Endodermal cell (in vitro differentiated cells): ENCODE measurements at regions not wholly inside any gene's neighbourhood (a gene's known extent, or its start where the extent isn't known, plus 50 kb on each side); places are given as distances from the start of the nearest gene placed in this dataset.

ENCODE experiments used
- DNase-seq: peaks from one replicate; pipeline ENCODE4 v3.0.0-alpha.2; 2017
- H3K27ac ChIP-seq: 2 replicates; pipeline ENCODE4 v1.5.1; 2013; ENCODE audit warnings: mild to moderate bottlenecking, low read depth, low read length, moderate library complexity
- H3K27me3 ChIP-seq: 2 replicates; pipeline ENCODE4 v1.6.1; 2013; ENCODE audit warnings: mild to moderate bottlenecking, low read length, moderate library complexity; ENCODE audit not compliant: insufficient read depth, control insufficient read depth, poor library complexity, severe bottlenecking
- H3K36me3 ChIP-seq: 2 replicates; pipeline ENCODE4 v1.7.0; 2013; ENCODE audit warnings: mild to moderate bottlenecking, low read length, moderate library complexity; ENCODE audit not compliant: control insufficient read depth, insufficient read depth
- H3K4me1 ChIP-seq: one replicate; pipeline ENCODE4 v1.7.0; 2013; ENCODE audit warnings: low read length; ENCODE audit not compliant: control insufficient read depth, insufficient read depth
- H3K4me3 ChIP-seq: 2 replicates; pipeline ENCODE4 v1.5.1; 2013; ENCODE audit warnings: mild to moderate bottlenecking, low read length, moderate library complexity
- H3K9ac ChIP-seq: 2 replicates; pipeline ENCODE4 v1.6.1; 2013; ENCODE audit warnings: mild to moderate bottlenecking, low read length, moderate library complexity; ENCODE audit not compliant: poor library complexity, severe bottlenecking; ENCODE audit errors: extremely low read depth
- H3K9me3 ChIP-seq: 2 replicates; pipeline ENCODE4 v1.6.1; 2013; ENCODE audit warnings: mild to moderate bottlenecking, low read length, moderate library complexity; ENCODE audit not compliant: control insufficient read depth
- H3K27ac Mint-ChIP-seq: 2 replicates; pipeline ENCODE4 v1.8.0; 2020; ENCODE audit warnings: mixed read lengths
- H3K27me3 Mint-ChIP-seq: 2 replicates; pipeline ENCODE4 v1.8.0; 2021; ENCODE audit warnings: mild to moderate bottlenecking, mixed read lengths; ENCODE audit not compliant: insufficient read depth
- H3K36me3 Mint-ChIP-seq: 2 replicates; pipeline ENCODE4 v1.8.0; 2020; ENCODE audit warnings: low read depth, mixed read lengths
- H3K4me1 Mint-ChIP-seq: 2 replicates; pipeline ENCODE4 v1.8.0; 2020; ENCODE audit warnings: mixed read lengths
- H3K4me3 Mint-ChIP-seq: 2 replicates; pipeline ENCODE4 v1.8.0; 2020; ENCODE audit warnings: mild to moderate bottlenecking, moderate library complexity, mixed read lengths
- H3K9me3 Mint-ChIP-seq: 2 replicates; pipeline ENCODE4 v1.8.0; 2020; ENCODE audit warnings: mild to moderate bottlenecking, mixed read lengths
- CTCF ChIP-seq: fragments of 200-600 bp; sonication (generic); conservative IDR thresholded peaks from 2 replicates; pipeline ENCODE4 v1.5.0; 2021; ENCODE audit warnings: antibody characterized with exemption, mild to moderate bottlenecking
- WGBS, 2 experiments: methylation state at CpG; one replicate each; pipeline versions ENCODE4 v1.1.5 to v1.1.7; 2013; ENCODE audit warnings: missing lambda C conversion rate in 2 of 2, mixed read lengths in 1 of 2; ENCODE audit not compliant: insufficient coverage in 1 of 2, insufficient read length in 1 of 2; 5-methylcytosine and 5-hydroxymethylcytosine counted together

DNA sequence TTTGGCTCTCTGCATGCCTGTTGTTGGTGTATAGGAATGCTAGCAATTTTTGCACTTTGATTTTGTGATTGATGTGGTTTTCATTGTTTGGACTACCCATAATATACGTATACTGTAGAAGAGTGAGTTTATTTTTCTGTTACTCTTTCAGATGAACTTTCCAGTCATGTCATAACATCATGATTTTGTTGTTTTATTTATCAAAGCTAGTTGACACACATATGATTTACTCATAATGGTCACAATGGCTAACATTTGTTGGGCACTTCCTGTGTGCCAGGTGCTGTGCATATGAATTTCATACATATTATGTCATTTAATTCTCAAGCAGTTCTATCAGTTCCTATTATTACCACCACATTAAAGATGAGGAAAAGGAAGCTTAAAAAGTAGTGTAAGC, 98.1 kb upstream of the GUCA2B start:
- WGBS, 2 experiments = 100% methylated on average over 1 of the region's 1 CpG; no CpG with 5 or more reads in 1 of the 2 experiments
- Histone ChIP-seq H3K4me1 (no peaks in the 10 kb centered on the region), H3K4me3 (no peak overlapping the region), H3K9ac (no peak overlapping the region), H3K27me3 (peaks cover 11% of the 10 kb centered on the region), H3K9me3 (peaks cover 8% of the 10 kb centered on the region), H3K36me3 (no peaks in the 10 kb centered on the region), H3K27ac (no peak overlapping the region)
- Mint-ChIP-seq H3K36me3 (no peaks in the 10 kb centered on the region), H3K4me1 (no peaks in the 10 kb centered on the region), H3K27ac (no peak overlapping the region), H3K9me3 (peaks cover 21% of the 10 kb centered on the region), H3K4me3 (no peak overlapping the region), H3K27me3 (peaks cover 6% of the 10 kb centered on the region)
- TF ChIP-seq CTCF = no peak
- no peak for DNase-seq

DNA sequence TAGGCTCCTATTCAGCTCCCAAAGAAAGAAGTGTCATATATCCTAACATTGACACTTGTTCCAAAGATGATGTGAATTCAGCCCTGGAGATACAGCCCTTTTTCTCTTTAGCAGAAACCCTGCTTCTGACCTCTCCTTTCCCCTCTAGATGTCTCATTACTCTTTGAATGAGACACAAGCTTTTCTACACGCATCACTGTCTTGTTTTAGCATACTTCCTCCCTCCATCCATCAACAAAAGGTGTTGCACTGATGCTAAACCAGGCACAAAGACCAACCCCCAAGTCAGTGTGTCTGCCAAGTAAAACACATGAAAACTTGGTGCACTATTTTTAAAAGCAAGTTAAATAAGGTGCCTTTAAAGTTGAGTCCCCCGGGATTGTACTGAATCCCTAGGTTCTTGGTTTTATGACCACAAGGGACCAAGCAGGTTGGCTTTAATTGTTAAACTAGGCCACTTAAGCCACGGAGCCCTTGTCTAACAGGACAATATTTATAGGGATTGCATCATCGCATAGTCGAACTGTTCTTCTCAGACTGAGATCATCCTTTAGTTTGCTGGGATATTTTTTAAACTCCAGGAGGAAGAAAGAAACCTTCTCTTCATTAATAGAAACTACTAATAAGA, 101.0 kb upstream of the GUCA2B start:
- H3K27ac Mint-ChIP-seq = no peak overlapping the region
- no peaks in the 10 kb centered on the region for H3K36me3 Mint-ChIP-seq
- no peak overlapping the region for H3K4me3 Mint-ChIP-seq
- peaks cover 12% of the 10 kb centered on the region for H3K27me3 Mint-ChIP-seq
- no peak for DNase-seq
- TF ChIP-seq CTCF = no peak
- Histone ChIP-seq H3K27me3 (peaks cover 31% of the 10 kb centered on the region), H3K36me3 (no peaks in the 10 kb centered on the region), H3K4me3 (no peak overlapping the region), H3K4me1 (no peaks in the 10 kb centered on the region), H3K9me3 (peaks cover under 1% of the 10 kb centered on the region), H3K9ac (no peak overlapping the region), H3K27ac (no peak overlapping the region)
- H3K9me3 Mint-ChIP-seq = peaks cover 4% of the 10 kb centered on the region
- H3K4me1 Mint-ChIP-seq = no peaks in the 10 kb centered on the region
- WGBS, 2 experiments = 83% methylated on average over 2 to 5 of the region's 5 CpGs

DNA sequence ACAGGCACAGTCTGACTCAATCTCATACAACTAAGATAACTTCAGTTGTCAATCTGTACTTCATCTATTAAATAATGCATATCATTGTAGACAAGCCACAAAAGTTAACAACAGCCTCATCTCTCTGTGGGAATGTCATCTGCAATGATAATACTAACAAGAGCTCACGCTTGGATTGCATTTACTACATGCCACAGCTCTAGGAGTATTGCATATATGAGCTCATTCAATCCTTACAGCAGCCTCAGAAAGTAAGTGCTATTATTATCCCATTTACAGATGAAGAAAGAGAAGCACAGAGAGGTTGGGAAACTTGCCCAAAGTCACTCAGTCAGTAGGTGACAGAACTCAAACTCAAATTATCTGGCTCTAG, 105.7 kb upstream of the GUCA2B start:
- peaks cover 15% of the 10 kb centered on the region for H3K27me3 Mint-ChIP-seq
- Histone ChIP-seq H3K4me1 (no peaks in the 10 kb centered on the region), H3K4me3 (no peak overlapping the region), H3K9me3 (no peaks in the 10 kb centered on the region), H3K27ac (no peak overlapping the region), H3K27me3 (peaks cover 31% of the 10 kb centered on the region), H3K9ac (no peak overlapping the region), H3K36me3 (no peaks in the 10 kb centered on the region)
- DNase-seq = no peak
- TF ChIP-seq CTCF = no peak
- H3K9me3 Mint-ChIP-seq = no peaks in the 10 kb centered on the region
- H3K36me3 Mint-ChIP-seq = no peaks in the 10 kb centered on the region
- 83% methylated on average over 1 of the region's 1 CpG; no CpG with 5 or more reads in 1 of the 2 experiments for WGBS, 2 experiments
- H3K27ac Mint-ChIP-seq = no peak overlapping the region
- H3K4me3 Mint-ChIP-seq = no peak overlapping the region
- H3K4me1 Mint-ChIP-seq = no peaks in the 10 kb centered on the region
